K562 (cell line): ENCODE measurements at regions not wholly inside any gene's neighbourhood (a gene's known extent, or its start where the extent isn't known, plus 50 kb on each side); places are given as distances from the start of the nearest gene placed in this dataset.

ENCODE experiments used
- ATAC-seq: fragments of 200-7000 bp; cut with Tn5 transposase; 3 replicates; pipeline ENCODE4 v1.9.1; 2020; ENCODE audit warnings: moderate library complexity
- BruUV-seq: library from RNA; stranded (reverse); fragments of 400-500 nt; replicated peaks from 2 replicates; lab custom pipeline; 2021; lab: Mats Ljungman, UMichigan
- CTCF ChIA-PET: fragments of 300-600 bp; formaldehyde crosslinking; extraction: SDS; loops from one replicate; lab custom pipeline; 2021; ENCODE audit warnings: low intra/inter-chr PET ratio; lab: Yijun Ruan, JAX
- POLR2A ChIA-PET: fragments of 300-600, 350-650 bp; sonication (Branson Sonifier 250); formaldehyde crosslinking; extraction: SDS; loops from one replicate; lab custom pipeline; 2021; ENCODE audit warnings: antibody characterized with exemption, inconsistent platforms; lab: Yijun Ruan, JAX
- DNase-seq, 4 experiments: peaks; one replicate each; pipeline versions ENCODE4 v3.0.0 to v3.0.0-alpha.2; 2011 to 2018; ENCODE audit warnings: low spot score in 3 of 4, mixed read lengths in 3 of 4; ENCODE audit errors: extremely low read depth in 1 of 4
- FAIRE-seq: peaks from 2 replicates; lab custom pipeline; 2011; peaks lifted over from hg19 to GRCh38; lab: Jason Lieb, UNC
- H2AFZ ChIP-seq: 2 replicates; pipeline ENCODE4 v1.6.0; 2011; ENCODE audit warnings: low read depth, low read length, control low read depth, inconsistent platforms
- H3K27ac ChIP-seq: fragments of 200-600 bp; 3 replicates; pipeline ENCODE4 v1.8.0; 2011; ENCODE audit warnings: low read depth, mild to moderate bottlenecking, control low read depth, inconsistent platforms, low read length, moderate library complexity, mixed read lengths; ENCODE audit errors: extremely low read depth
- H3K27me3 ChIP-seq, 2 experiments: fragments of 300-600 bp in 1 of 2; 2 replicates in 1 of 2; 3 replicates in 1 of 2; pipeline versions ENCODE4 v1.6.0 to v1.8.0; 2011; ENCODE audit warnings: inconsistent platforms in 2 of 2, low read length in 2 of 2, mild to moderate bottlenecking in 1 of 2, mixed read lengths in 1 of 2, moderate library complexity in 1 of 2; ENCODE audit not compliant: control insufficient read depth in 2 of 2, insufficient read depth in 2 of 2
- H3K36me3 ChIP-seq: fragments of 300-600 bp; 3 replicates; pipeline ENCODE4 v1.8.0; 2011; ENCODE audit warnings: mild to moderate bottlenecking, low read length, inconsistent platforms; ENCODE audit not compliant: control insufficient read depth, insufficient read depth
- H3K4me1 ChIP-seq, 2 experiments: fragments of 200-600 bp in 1 of 2; replicated peaks in 1 of 2; 2 replicates in 1 of 2; 3 replicates in 1 of 2; pipeline versions ENCODE4 v1.5.1 to v1.8.0; 2011; ENCODE audit warnings: inconsistent platforms in 2 of 2, low read length in 2 of 2, mild to moderate bottlenecking in 1 of 2, mixed read lengths in 1 of 2, moderate library complexity in 1 of 2; ENCODE audit not compliant: control insufficient read depth in 2 of 2, insufficient read depth in 2 of 2
- H3K4me2 ChIP-seq: 2 replicates; pipeline ENCODE4 v1.6.1; 2011; ENCODE audit warnings: low read length, control low read depth, inconsistent platforms, mixed read lengths; ENCODE audit not compliant: insufficient read depth
- H3K4me3 ChIP-seq: fragments of 200-600 bp; sonication (generic), shearing (Covaris generic); 2 replicates; pipeline ENCODE4 v1.5.1; 2016; ENCODE audit warnings: control low read depth, inconsistent platforms
- H3K79me2 ChIP-seq: fragments of 200-600 bp; 3 replicates; pipeline ENCODE4 v1.8.0; 2011; ENCODE audit warnings: low read length, inconsistent platforms; ENCODE audit not compliant: control insufficient read depth, insufficient read depth
- H3K9ac ChIP-seq, 2 experiments: 2 replicates each; pipeline versions ENCODE4 v1.6.0 to v1.6.1; 2011; ENCODE audit warnings: low read depth in 2 of 2, low read length in 2 of 2, control low read depth in 1 of 2, inconsistent platforms in 1 of 2, mild to moderate bottlenecking in 1 of 2, mixed read lengths in 1 of 2; ENCODE audit not compliant: insufficient read depth in 1 of 2
- H3K9me1 ChIP-seq: one replicate; pipeline ENCODE4 v1.6.0; 2011; ENCODE audit warnings: inconsistent platforms, mild to moderate bottlenecking, low read length, moderate library complexity; ENCODE audit not compliant: control insufficient read depth, insufficient read depth
- H3K9me3 ChIP-seq: replicated peaks from 2 replicates; pipeline ENCODE4 v1.5.1; 2011; ENCODE audit warnings: low read depth, low read length, inconsistent platforms; ENCODE audit not compliant: control insufficient read depth, insufficient read depth
- H4K20me1 ChIP-seq: replicated peaks from 2 replicates; pipeline ENCODE4 v1.6.1; 2011; ENCODE audit warnings: low read length, inconsistent platforms, mixed read lengths; ENCODE audit not compliant: control insufficient read depth, insufficient read depth
- NFE2L1 ChIP-seq: fragments of 450-650 bp; IDR thresholded peaks from 2 replicates; pipeline ENCODE4 v1.6.1; 2016; ENCODE audit warnings: missing genetic modification characterization, low read depth, mild to moderate bottlenecking, missing compliant biosample characterization, moderate library complexity, borderline replicate concordance
- RBM25 ChIP-seq: fragments of 200-400 bp; formaldehyde crosslinking; IDR thresholded peaks from 2 replicates; pipeline ENCODE4 v1.6.1; 2018; ENCODE audit warnings: low read length, low read depth, moderate library complexity; ENCODE audit not compliant: severe bottlenecking
- RBM34 ChIP-seq: fragments of 200-400 bp; formaldehyde crosslinking; IDR thresholded peaks from 2 replicates; pipeline ENCODE4 v1.6.1; 2018; ENCODE audit warnings: low read length, borderline replicate concordance; ENCODE audit not compliant: insufficient read depth
- SNIP1 ChIP-seq: fragments of 450-650 bp; IDR thresholded peaks from 2 replicates; pipeline ENCODE4 v1.7.1; 2017; ENCODE audit warnings: low read depth, mild to moderate bottlenecking
- SOX6 ChIP-seq: fragments of 450-650 bp; IDR thresholded peaks from 2 replicates; pipeline ENCODE4 v1.6.1; 2014; ENCODE audit warnings: mild to moderate bottlenecking
- ZNF561 ChIP-seq: fragments of 450-650 bp; formaldehyde crosslinking; conservative IDR thresholded peaks from 2 replicates; pipeline ENCODE4 v1.4.0; 2020; ENCODE audit warnings: mild to moderate bottlenecking, moderate library complexity
- WGBS: fragments of 100-300 bp; shearing (Covaris generic); methylation state at CpG from one replicate; pipeline ENCODE4 v1.1.6; 2016; ENCODE audit warnings: low coverage, mixed read lengths; ENCODE audit not compliant: insufficient coverage; ENCODE audit errors: missing lambda C conversion rate; 5-methylcytosine and 5-hydroxymethylcytosine counted together
- in situ Hi-C: fragments of 300-500 bp; cut with MboI; formaldehyde crosslinking; loops from 4 replicates; pipeline ENCODE4 v1.15.0; 2018; ENCODE audit warnings: inconsistent platforms, mixed read lengths
- intact Hi-C: fragments of 100-400 bp; cut with micrococcal nuclease; formaldehyde crosslinking; loops from 2 replicates; pipeline ENCODE4 v1.14.2; 2022
- TF ChIP-seq, protein P1 (sequence below): sonication (generic); formaldehyde crosslinking; IDR thresholded peaks from 2 replicates; pipeline ENCODE4 v1.8.0; 2022; ENCODE audit warnings: mild to moderate bottlenecking, missing genetic modification reagents
- TF ChIP-seq, protein P2 (sequence below): fragments of 250-450 bp; sonication (Bioruptor Pico); IDR thresholded peaks from 2 replicates; pipeline ENCODE4 v1.4.0; 2020

DNA sequence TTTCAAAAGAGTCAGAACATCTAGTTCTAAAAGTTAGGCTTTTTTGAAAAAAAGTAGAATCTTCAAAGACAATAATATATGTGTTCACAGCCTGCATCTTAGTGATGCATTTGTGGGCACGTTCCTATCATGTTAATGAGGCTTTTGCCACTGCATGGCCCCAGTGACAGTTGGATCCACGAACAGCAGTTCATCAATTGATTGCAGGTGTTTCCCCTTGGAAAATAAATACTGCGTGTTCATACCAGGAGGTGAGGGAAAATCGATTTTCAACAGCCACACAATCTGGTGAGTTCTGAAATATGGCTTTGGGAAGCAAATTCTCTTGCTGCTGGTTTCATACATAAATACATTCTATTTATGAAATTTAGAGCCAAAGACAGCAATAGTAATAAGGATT, 343.8 kb upstream of the SLC10A2 start:
- POLR2A ChIA-PET = no interaction called here
- no peak overlapping the region for H3K4me2 ChIP-seq

More for the DNA sequence above, 343.8 kb upstream of the SLC10A2 start:
- DNase-seq (no peak), ATAC-seq (no peak), FAIRE-seq (no peak)
- intact Hi-C loops (no loop called here), in situ Hi-C loops (no loop called here)
- Histone ChIP-seq H3K9me1 (no peaks in the 10 kb centered on the region), H3K27me3 (no peaks in the 10 kb centered on the region), H3K27ac (no peak overlapping the region), H4K20me1 (no peaks in the 10 kb centered on the region), H3K4me1 (no peaks in the 10 kb centered on the region), H2AFZ (no peak overlapping the region), H3K4me3 (no peak overlapping the region), H3K79me2 (no peaks in the 10 kb centered on the region), H3K36me3 (no peaks in the 10 kb centered on the region), H3K9ac (no peak overlapping the region), H3K9me3 (no peaks in the 10 kb centered on the region)
- no peak for TF ChIP-seq NFE2L1 (tag)
- TF ChIP-seq SNIP1 = no peak
- no peak for TF ChIP-seq RBM34
- TF ChIP-seq, protein P1, sequence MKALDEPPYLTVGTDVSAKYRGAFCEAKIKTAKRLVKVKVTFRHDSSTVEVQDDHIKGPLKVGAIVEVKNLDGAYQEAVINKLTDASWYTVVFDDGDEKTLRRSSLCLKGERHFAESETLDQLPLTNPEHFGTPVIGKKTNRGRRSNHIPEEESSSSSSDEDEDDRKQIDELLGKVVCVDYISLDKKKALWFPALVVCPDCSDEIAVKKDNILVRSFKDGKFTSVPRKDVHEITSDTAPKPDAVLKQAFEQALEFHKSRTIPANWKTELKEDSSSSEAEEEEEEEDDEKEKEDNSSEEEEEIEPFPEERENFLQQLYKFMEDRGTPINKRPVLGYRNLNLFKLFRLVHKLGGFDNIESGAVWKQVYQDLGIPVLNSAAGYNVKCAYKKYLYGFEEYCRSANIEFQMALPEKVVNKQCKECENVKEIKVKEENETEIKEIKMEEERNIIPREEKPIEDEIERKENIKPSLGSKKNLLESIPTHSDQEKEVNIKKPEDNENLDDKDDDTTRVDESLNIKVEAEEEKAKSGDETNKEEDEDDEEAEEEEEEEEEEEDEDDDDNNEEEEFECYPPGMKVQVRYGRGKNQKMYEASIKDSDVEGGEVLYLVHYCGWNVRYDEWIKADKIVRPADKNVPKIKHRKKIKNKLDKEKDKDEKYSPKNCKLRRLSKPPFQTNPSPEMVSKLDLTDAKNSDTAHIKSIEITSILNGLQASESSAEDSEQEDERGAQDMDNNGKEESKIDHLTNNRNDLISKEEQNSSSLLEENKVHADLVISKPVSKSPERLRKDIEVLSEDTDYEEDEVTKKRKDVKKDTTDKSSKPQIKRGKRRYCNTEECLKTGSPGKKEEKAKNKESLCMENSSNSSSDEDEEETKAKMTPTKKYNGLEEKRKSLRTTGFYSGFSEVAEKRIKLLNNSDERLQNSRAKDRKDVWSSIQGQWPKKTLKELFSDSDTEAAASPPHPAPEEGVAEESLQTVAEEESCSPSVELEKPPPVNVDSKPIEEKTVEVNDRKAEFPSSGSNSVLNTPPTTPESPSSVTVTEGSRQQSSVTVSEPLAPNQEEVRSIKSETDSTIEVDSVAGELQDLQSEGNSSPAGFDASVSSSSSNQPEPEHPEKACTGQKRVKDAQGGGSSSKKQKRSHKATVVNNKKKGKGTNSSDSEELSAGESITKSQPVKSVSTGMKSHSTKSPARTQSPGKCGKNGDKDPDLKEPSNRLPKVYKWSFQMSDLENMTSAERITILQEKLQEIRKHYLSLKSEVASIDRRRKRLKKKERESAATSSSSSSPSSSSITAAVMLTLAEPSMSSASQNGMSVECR (CRISPR knock-in tag) = no peak
- TF ChIP-seq, protein P2, sequence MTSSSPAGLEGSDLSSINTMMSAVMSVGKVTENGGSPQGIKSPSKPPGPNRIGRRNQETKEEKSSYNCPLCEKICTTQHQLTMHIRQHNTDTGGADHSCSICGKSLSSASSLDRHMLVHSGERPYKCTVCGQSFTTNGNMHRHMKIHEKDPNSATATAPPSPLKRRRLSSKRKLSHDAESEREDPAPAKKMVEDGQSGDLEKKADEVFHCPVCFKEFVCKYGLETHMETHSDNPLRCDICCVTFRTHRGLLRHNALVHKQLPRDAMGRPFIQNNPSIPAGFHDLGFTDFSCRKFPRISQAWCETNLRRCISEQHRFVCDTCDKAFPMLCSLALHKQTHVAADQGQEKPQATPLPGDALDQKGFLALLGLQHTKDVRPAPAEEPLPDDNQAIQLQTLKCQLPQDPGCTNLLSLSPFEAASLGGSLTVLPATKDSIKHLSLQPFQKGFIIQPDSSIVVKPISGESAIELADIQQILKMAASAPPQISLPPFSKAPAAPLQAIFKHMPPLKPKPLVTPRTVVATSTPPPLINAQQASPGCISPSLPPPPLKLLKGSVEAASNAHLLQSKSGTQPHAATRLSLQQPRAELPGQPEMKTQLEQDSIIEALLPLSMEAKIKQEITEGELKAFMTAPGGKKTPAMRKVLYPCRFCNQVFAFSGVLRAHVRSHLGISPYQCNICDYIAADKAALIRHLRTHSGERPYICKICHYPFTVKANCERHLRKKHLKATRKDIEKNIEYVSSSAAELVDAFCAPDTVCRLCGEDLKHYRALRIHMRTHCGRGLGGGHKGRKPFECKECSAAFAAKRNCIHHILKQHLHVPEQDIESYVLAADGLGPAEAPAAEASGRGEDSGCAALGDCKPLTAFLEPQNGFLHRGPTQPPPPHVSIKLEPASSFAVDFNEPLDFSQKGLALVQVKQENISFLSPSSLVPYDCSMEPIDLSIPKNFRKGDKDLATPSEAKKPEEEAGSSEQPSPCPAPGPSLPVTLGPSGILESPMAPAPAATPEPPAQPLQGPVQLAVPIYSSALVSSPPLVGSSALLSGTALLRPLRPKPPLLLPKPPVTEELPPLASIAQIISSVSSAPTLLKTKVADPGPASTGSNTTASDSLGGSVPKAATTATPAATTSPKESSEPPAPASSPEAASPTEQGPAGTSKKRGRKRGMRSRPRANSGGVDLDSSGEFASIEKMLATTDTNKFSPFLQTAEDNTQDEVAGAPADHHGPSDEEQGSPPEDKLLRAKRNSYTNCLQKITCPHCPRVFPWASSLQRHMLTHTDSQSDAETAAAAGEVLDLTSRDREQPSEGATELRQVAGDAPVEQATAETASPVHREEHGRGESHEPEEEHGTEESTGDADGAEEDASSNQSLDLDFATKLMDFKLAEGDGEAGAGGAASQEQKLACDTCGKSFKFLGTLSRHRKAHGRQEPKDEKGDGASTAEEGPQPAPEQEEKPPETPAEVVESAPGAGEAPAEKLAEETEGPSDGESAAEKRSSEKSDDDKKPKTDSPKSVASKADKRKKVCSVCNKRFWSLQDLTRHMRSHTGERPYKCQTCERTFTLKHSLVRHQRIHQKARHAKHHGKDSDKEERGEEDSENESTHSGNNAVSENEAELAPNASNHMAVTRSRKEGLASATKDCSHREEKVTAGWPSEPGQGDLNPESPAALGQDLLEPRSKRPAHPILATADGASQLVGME = no peak
- TF ChIP-seq RBM25 = no peak
- TF ChIP-seq SOX6 = no peak
- no peak for TF ChIP-seq ZNF561 (CRISPR knock-in tag)
- no TSS peak for BruUV-seq
- 0% methylated on average over 3 of the region's 4 CpGs for WGBS
- CTCF ChIA-PET = no interaction called here
